ENCODE measurements at regions not wholly inside any gene's neighbourhood (a gene's known extent, or its start where the extent isn't known, plus 50 kb on each side); places are given as distances from the start of the nearest gene placed in this dataset.

GRCh38 chr3:181888234-181888633, 176.5 kb downstream of the SOX2 start:
- H3K4me3 ChIP-seq (replicated peaks; ENCODE audit: insufficient read depth, low read length): no peak overlapping the region
- no peaks in the 10 kb centered on the region for H3K27me3 ChIP-seq (ENCODE audit: insufficient read depth, poor library complexity, severe bottlenecking)
- TF ChIP-seq CTCF (IDR thresholded peaks at IDR 0.05; ENCODE audit: insufficient read depth, low read length): no peak

GRCh38 chr3:181892848-181893247, 181.1 kb downstream of the SOX2 start:
- no peaks in the 10 kb centered on the region for H3K27me3 ChIP-seq (ENCODE audit: insufficient read depth, poor library complexity, severe bottlenecking)
- no peak for DNase-seq (ENCODE audit: low read depth in 1 of 2, low spot score in 1 of 2)
- H3K4me3 ChIP-seq (replicated peaks; ENCODE audit: insufficient read depth, low read length): no peak overlapping the region
- no peak for TF ChIP-seq GABPA (IDR thresholded peaks at IDR 0.05; ENCODE audit: low read depth)
- no peak for TF ChIP-seq POLR2AphosphoS5 (IDR thresholded peaks at IDR 0.05; ENCODE audit: low read depth)
- TF ChIP-seq REST (IDR thresholded peaks at IDR 0.05; ENCODE audit: insufficient replicate concordance, low read depth): no peak
- TF ChIP-seq SPI1 (IDR thresholded peaks at IDR 0.05; ENCODE audit: borderline replicate concordance, low read depth): no peak
- no peak for TF ChIP-seq CTCF (IDR thresholded peaks at IDR 0.05; ENCODE audit: insufficient read depth, low read length)
- H3K27ac ChIP-seq (replicated peaks): no peak overlapping the region

More at GRCh38 chr3:181888234-181888633, 176.5 kb downstream of the SOX2 start:
- H3K27ac ChIP-seq (replicated peaks): no peak overlapping the region
- DNase-seq (ENCODE audit: low read depth in 1 of 2, low spot score in 1 of 2): no peak

- no peak for DNase-seq (ENCODE audit: low read depth in 1 of 2, low spot score in 1 of 2)
- H3K27me3 ChIP-seq (ENCODE audit: insufficient read depth, poor library complexity, severe bottlenecking): no peaks in the 10 kb centered on the region
- H3K27ac ChIP-seq (replicated peaks): no peak overlapping the region
- no peak for TF ChIP-seq REST (IDR thresholded peaks at IDR 0.05; ENCODE audit: insufficient replicate concordance, low read depth)
- no peak overlapping the region for H3K4me3 ChIP-seq (replicated peaks; ENCODE audit: insufficient read depth, low read length)
These were observed 184.9 kb downstream of the SOX2 start for GRCh38 chr3:181896605-181897004.

- Histone ChIP-seq H3K27ac (replicated peaks) (no peak overlapping the region), H3K27me3 (ENCODE audit: insufficient read depth, poor library complexity, severe bottlenecking) (no peaks in the 10 kb centered on the region), H3K4me3 (replicated peaks; ENCODE audit: insufficient read depth, low read length) (no peak overlapping the region)
- DNase-seq (ENCODE audit: low read depth in 1 of 2, low spot score in 1 of 2): no peak
- no peak for TF ChIP-seq SPI1 (IDR thresholded peaks at IDR 0.05; ENCODE audit: borderline replicate concordance, low read depth)
- no peak for TF ChIP-seq CTCF (IDR thresholded peaks at IDR 0.05; ENCODE audit: insufficient read depth, low read length)
- no peak for TF ChIP-seq GABPA (IDR thresholded peaks at IDR 0.05; ENCODE audit: low read depth)
- TF ChIP-seq REST (IDR thresholded peaks at IDR 0.05; ENCODE audit: insufficient replicate concordance, low read depth): no peak
- no peak for TF ChIP-seq POLR2AphosphoS5 (IDR thresholded peaks at IDR 0.05; ENCODE audit: low read depth)
These were observed 188.0 kb downstream of the SOX2 start for GRCh38 chr3:181899702-181900101.

All from HL-60 (cell line).